Keratinocyte (primary cell): ENCODE measurements at regions not wholly inside any gene's neighbourhood (a gene's known extent, or its start where the extent isn't known, plus 50 kb on each side); places are given as distances from the start of the nearest gene placed in this dataset.

Source experiments
- DNase-seq: peaks from one replicate; pipeline ENCODE4 v3.0.0-alpha.2; 2011; ENCODE audit warnings: low read depth, missing footprints, low spot score
- FAIRE-seq: peaks from 2 replicates; lab custom pipeline; 2011; peaks lifted over from hg19 to GRCh38; lab: Jason Lieb, UNC
- H2AFZ ChIP-seq: 2 replicates; pipeline ENCODE4 v1.6.0; 2012; ENCODE audit warnings: low read length, control low read depth, inconsistent platforms; ENCODE audit not compliant: control insufficient read depth
- H3K27ac ChIP-seq: 2 replicates; pipeline ENCODE4 v1.5.1; 2011; ENCODE audit warnings: low read length; ENCODE audit not compliant: control insufficient read depth, insufficient read depth
- H3K27me3 ChIP-seq: 3 replicates; pipeline ENCODE4 v1.6.0; 2011; ENCODE audit warnings: low read length; ENCODE audit not compliant: control insufficient read depth, insufficient read depth; ENCODE audit errors: extremely low read depth
- H3K36me3 ChIP-seq, 2 experiments: 2 replicates in 1 of 2; 3 replicates in 1 of 2; pipeline ENCODE4 v1.5.1; 2011; ENCODE audit warnings: low read length in 2 of 2, mild to moderate bottlenecking in 1 of 2; ENCODE audit not compliant: control insufficient read depth in 2 of 2, insufficient read depth in 2 of 2; ENCODE audit errors: extremely low read depth in 1 of 2
- H3K4me1 ChIP-seq: 3 replicates; pipeline ENCODE4 v1.5.1; 2011; ENCODE audit warnings: low read length; ENCODE audit not compliant: control insufficient read depth, insufficient read depth; ENCODE audit errors: extremely low read depth
- H3K4me2 ChIP-seq: 3 replicates; pipeline ENCODE4 v1.6.0; 2011; ENCODE audit warnings: low read depth, low read length; ENCODE audit not compliant: control insufficient read depth, insufficient read depth; ENCODE audit errors: extremely low read depth
- H3K4me3 ChIP-seq, 3 experiments: fragments of 200-600 bp in 1 of 3; sonication (generic) in 1 of 3; 2 replicates in 2 of 3; 3 replicates in 1 of 3; pipeline ENCODE4 v1.5.1; 2011 to 2016; ENCODE audit warnings: low read length in 3 of 3, mild to moderate bottlenecking in 3 of 3, control low read depth in 2 of 3, inconsistent platforms in 1 of 3, low read depth in 1 of 3, mixed read lengths in 1 of 3, mixed run types in 1 of 3, moderate library complexity in 1 of 3; ENCODE audit not compliant: control insufficient read depth in 2 of 3, insufficient read depth in 2 of 3; ENCODE audit errors: extremely low read depth in 1 of 3
- H3K79me2 ChIP-seq: 2 replicates; pipeline ENCODE4 v1.6.0; 2012; ENCODE audit warnings: low read length; ENCODE audit not compliant: control insufficient read depth, insufficient read depth
- H3K9ac ChIP-seq: 3 replicates; pipeline ENCODE4 v1.6.0; 2011; ENCODE audit warnings: low read length; ENCODE audit not compliant: control insufficient read depth, insufficient read depth; ENCODE audit errors: extremely low read depth
- H3K9me1 ChIP-seq: 3 replicates; pipeline ENCODE4 v1.6.0; 2011; ENCODE audit warnings: low read length; ENCODE audit not compliant: control insufficient read depth, insufficient read depth; ENCODE audit errors: extremely low read depth
- H3K9me3 ChIP-seq: 2 replicates; pipeline ENCODE4 v1.5.1; 2012; ENCODE audit warnings: low read depth, low read length; ENCODE audit not compliant: control insufficient read depth
- H4K20me1 ChIP-seq: 3 replicates; pipeline ENCODE4 v1.6.0; 2011; ENCODE audit warnings: low read length; ENCODE audit not compliant: control insufficient read depth, insufficient read depth; ENCODE audit errors: extremely low read depth
- EZH2 ChIP-seq: IDR thresholded peaks from one replicate; pipeline ENCODE4 v1.6.1; 2012; ENCODE audit warnings: inconsistent platforms, mild to moderate bottlenecking, low read length, moderate library complexity
- dilution Hi-C: fragments of 300-500 bp; cut with MboI; formaldehyde crosslinking; loops from one replicate; pipeline ENCODE4 v1.7.0; 2020; ENCODE audit warnings: low sequenced_read_pairs; ENCODE audit not compliant: extremely low pct_ligation_motif_present
- TF ChIP-seq, protein P1 (sequence below), 3 experiments: IDR thresholded peaks in 1 of 3; conservative IDR thresholded peaks in 1 of 3; optimal IDR thresholded peaks in 1 of 3; 2 replicates in 2 of 3; 3 replicates in 1 of 3; pipeline versions ENCODE3 to v1.5.1; 2011; ENCODE audit warnings: low read length in 3 of 3, mild to moderate bottlenecking in 3 of 3, moderate library complexity in 2 of 3, control low read depth in 1 of 3, inconsistent platforms in 1 of 3; ENCODE audit not compliant: insufficient read depth in 2 of 3; ENCODE audit errors: extremely low read depth in 1 of 3

GRCh38 chr3:66572090-66572675, 71.4 kb upstream of the LRIG1 start:
- no peak overlapping the region for H3K4me2 ChIP-seq
- TF ChIP-seq, protein P1, sequence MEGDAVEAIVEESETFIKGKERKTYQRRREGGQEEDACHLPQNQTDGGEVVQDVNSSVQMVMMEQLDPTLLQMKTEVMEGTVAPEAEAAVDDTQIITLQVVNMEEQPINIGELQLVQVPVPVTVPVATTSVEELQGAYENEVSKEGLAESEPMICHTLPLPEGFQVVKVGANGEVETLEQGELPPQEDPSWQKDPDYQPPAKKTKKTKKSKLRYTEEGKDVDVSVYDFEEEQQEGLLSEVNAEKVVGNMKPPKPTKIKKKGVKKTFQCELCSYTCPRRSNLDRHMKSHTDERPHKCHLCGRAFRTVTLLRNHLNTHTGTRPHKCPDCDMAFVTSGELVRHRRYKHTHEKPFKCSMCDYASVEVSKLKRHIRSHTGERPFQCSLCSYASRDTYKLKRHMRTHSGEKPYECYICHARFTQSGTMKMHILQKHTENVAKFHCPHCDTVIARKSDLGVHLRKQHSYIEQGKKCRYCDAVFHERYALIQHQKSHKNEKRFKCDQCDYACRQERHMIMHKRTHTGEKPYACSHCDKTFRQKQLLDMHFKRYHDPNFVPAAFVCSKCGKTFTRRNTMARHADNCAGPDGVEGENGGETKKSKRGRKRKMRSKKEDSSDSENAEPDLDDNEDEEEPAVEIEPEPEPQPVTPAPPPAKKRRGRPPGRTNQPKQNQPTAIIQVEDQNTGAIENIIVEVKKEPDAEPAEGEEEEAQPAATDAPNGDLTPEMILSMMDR (optimal IDR thresholded peaks at IDR 0.05 in 1 of 3, IDR thresholded peaks at IDR 0.05 in 1 of 3, conservative IDR thresholded peaks at IDR 0.05 in 1 of 3; ENCODE audit: extremely low read depth in 1 of 3, insufficient read depth in 2 of 3, low read length in 3 of 3): no peak
- no peak for TF ChIP-seq EZH2
- FAIRE-seq (no peak), DNase-seq (no peak)
- dilution Hi-C loops: no loop called here
- H2AFZ ChIP-seq: no peak overlapping the region
- no peaks in the 10 kb centered on the region for H3K9me3 ChIP-seq
- no peaks in the 10 kb centered on the region for H4K20me1 ChIP-seq
- H3K79me2 ChIP-seq: no peaks in the 10 kb centered on the region
- H3K27me3 ChIP-seq: no peaks in the 10 kb centered on the region
- H3K9me1 ChIP-seq: no peaks in the 10 kb centered on the region
- H3K9ac ChIP-seq: no peak overlapping the region
- no peak overlapping the region for H3K4me3 ChIP-seq
- H3K36me3 ChIP-seq: no peaks in the 10 kb centered on the region
- H3K27ac ChIP-seq: no peak overlapping the region
- no peaks in the 10 kb centered on the region for H3K4me1 ChIP-seq

DNA sequence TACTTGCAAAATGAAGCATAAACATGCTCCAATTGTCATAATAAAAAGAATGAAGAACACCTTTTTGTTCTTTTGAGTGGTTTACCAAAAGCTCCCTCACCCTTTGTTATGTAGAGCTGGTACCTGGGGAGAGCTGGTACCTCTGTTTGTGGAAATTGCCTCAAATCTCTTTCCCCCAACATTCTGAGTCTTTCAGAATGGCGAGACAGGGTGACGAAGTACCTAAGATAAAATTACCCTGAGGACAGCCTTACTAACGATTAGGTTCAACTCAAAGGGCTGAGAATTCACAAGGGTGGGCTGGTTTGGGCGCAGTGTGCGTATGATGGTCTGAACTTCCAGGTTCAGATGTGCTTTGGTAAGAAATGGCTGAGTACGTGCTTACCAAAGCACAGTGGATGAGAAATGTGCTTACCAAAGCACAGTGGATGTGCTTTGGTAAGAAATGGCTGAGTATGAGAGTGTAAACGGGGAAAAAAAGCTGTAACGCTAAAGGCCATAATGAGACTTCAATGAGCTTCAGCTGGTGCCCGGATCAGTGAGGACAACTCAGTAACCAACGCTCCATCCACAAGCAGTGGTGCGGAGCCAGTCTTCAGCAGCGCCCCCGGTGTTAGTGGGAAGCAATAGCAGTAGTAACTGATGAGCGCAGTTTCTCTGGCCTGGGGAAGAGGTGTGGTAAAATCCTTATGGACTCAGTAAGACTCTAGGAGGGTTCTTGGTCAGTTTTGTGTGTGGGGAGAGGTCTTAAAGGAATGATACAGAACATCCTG, 72.3 kb upstream of the LRIG1 start:
- Histone ChIP-seq H3K4me1 (no peaks in the 10 kb centered on the region), H3K27me3 (no peaks in the 10 kb centered on the region), H3K4me3 (no peak overlapping the region), H3K9me1 (no peaks in the 10 kb centered on the region), H4K20me1 (no peaks in the 10 kb centered on the region), H3K9me3 (no peaks in the 10 kb centered on the region), H2AFZ (no peak overlapping the region), H3K4me2 (no peak overlapping the region), H3K27ac (no peak overlapping the region), H3K79me2 (no peaks in the 10 kb centered on the region), H3K36me3 (no peaks in the 10 kb centered on the region), H3K9ac (no peak overlapping the region)
- TF ChIP-seq EZH2: no peak
- TF ChIP-seq, protein P1 (optimal IDR thresholded peaks at IDR 0.05 in 1 of 3, IDR thresholded peaks at IDR 0.05 in 1 of 3, conservative IDR thresholded peaks at IDR 0.05 in 1 of 3; ENCODE audit: extremely low read depth in 1 of 3, insufficient read depth in 2 of 3, low read length in 3 of 3): peak; percentile 32 to 45 (median 44)
- DNase-seq (no peak), FAIRE-seq (no peak)
- dilution Hi-C loops: no loop called here
